UCSD-AML1 (cell line): ENCODE measurements at regions not wholly inside any gene's neighbourhood (a gene's known extent, or its start where the extent isn't known, plus 50 kb on each side); places are given as distances from the start of the nearest gene placed in this dataset.

Experiments used
- DNase-seq: peaks from one replicate; lab custom pipeline; 2025; ENCODE audit not compliant: unreplicated experiment; lab: John Stamatoyannopoulos, UW

GRCh38 chr12:5375547-5376295 is 56.2 kb upstream of the NTF3 start:
- DNase-seq: no peak

GRCh38 chr12:5376591-5377207 is 55.2 kb upstream of the NTF3 start:
- DNase-seq: no peak

- DNase-seq: no peak
Observed at GRCh38 chr12:5377997-5378592, 53.8 kb upstream of the NTF3 start.

GRCh38 chr12:5379749-5380496 is 52.0 kb upstream of the NTF3 start:
- DNase-seq: no peak
